ENCODE measurements at regions not wholly inside any gene's neighbourhood (a gene's known extent, or its start where the extent isn't known, plus 50 kb on each side); places are given as distances from the start of the nearest gene placed in this dataset.

DNA sequence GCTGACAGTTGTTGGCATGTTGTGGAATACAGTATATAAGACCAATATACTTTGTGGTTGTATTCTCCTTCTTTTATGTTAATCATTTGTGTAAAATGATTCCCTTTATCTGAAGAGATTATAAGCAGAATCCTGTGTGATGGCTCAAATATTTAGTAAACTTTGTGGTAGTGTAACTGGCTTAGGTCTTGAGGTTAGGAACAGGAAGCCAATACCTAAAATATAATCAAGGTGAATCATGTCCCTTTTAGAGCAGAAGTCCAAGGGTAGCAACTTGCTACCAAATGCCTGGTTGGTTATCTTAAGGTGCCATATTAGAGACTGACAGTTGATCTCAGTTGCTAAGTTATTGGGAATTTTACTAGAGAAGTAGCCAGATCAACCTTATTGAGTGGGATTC, 398.5 kb upstream of the ADAMTS5 start:
- Histone ChIP-seq H3K36me3 (no peaks in the 10 kb centered on the region), H3K27ac (no peak overlapping the region), H3K27me3 (no peaks in the 10 kb centered on the region), H3K9me3 (no peaks in the 10 kb centered on the region), H3K4me3 (no peak overlapping the region), H3K4me1 (peaks cover 0 to 8% of the 10 kb centered on the region in 2 donors)
- TF ChIP-seq, protein P1, sequence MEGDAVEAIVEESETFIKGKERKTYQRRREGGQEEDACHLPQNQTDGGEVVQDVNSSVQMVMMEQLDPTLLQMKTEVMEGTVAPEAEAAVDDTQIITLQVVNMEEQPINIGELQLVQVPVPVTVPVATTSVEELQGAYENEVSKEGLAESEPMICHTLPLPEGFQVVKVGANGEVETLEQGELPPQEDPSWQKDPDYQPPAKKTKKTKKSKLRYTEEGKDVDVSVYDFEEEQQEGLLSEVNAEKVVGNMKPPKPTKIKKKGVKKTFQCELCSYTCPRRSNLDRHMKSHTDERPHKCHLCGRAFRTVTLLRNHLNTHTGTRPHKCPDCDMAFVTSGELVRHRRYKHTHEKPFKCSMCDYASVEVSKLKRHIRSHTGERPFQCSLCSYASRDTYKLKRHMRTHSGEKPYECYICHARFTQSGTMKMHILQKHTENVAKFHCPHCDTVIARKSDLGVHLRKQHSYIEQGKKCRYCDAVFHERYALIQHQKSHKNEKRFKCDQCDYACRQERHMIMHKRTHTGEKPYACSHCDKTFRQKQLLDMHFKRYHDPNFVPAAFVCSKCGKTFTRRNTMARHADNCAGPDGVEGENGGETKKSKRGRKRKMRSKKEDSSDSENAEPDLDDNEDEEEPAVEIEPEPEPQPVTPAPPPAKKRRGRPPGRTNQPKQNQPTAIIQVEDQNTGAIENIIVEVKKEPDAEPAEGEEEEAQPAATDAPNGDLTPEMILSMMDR (IDR thresholded peaks at IDR 0.05) = no peak
- DNase-seq (ENCODE audit: low spot score) = no peak

DNA sequence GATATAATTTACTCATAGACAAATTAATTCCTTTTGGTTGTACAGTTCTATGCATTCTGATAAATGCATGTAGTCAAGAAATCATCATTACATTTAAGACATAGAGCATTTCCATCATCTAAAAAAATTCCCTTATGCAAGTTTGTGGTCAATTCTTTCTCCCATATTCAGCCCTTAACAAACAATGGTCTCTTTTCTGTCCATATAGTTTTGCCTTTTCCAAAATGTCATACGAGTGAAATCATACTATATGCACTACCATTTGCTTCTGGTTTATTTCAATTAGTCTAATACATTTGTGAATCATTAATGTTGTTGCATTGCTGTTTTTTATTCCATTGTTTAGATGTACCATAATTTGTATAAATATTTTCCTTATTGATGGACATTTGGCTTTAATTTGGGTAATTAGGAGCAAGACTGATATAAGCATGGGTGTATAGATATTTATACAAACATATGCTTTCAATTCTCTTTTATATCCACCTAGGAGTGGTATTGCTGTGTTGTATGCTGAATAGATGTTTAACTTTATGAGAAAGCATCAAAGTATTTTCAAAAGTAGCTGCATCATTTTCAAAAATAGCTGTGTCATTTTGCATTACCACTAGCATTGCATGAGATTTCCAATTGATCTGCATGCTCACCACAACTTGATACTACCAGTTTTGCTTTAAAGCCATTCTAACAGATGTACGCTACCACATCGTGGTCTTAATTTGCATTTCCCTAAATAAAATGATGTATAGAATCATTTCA, 397.0 kb upstream of the ADAMTS5 start:
- TF ChIP-seq, protein P1 (IDR thresholded peaks at IDR 0.05) = no peak
- Histone ChIP-seq H3K36me3 (no peaks in the 10 kb centered on the region), H3K27me3 (no peaks in the 10 kb centered on the region), H3K4me1 (no peaks in the 10 kb centered on the region), H3K27ac (no peak overlapping the region), H3K9me3 (no peaks in the 10 kb centered on the region), H3K4me3 (no peak overlapping the region)
- DNase-seq (ENCODE audit: low spot score) = no peak

GRCh38 chr21:27362249-27362648, 395.4 kb upstream of the ADAMTS5 start:
- TF ChIP-seq, protein P1 (IDR thresholded peaks at IDR 0.05) = peak in 1 of 2 donors; percentile 55
- Histone ChIP-seq H3K4me1 (no peaks in the 10 kb centered on the region), H3K4me3 (no peak overlapping the region), H3K27ac (no peak overlapping the region), H3K27me3 (no peaks in the 10 kb centered on the region), H3K36me3 (no peaks in the 10 kb centered on the region), H3K9me3 (no peaks in the 10 kb centered on the region)
- no peak for DNase-seq (ENCODE audit: low spot score)

GRCh38 chr21:27359141-27359540, 392.3 kb upstream of the ADAMTS5 start:
- Histone ChIP-seq H3K4me3 (no peak overlapping the region), H3K4me1 (no peaks in the 10 kb centered on the region), H3K9me3 (no peaks in the 10 kb centered on the region), H3K36me3 (no peaks in the 10 kb centered on the region), H3K27me3 (no peaks in the 10 kb centered on the region), H3K27ac (no peak overlapping the region)
- TF ChIP-seq, protein P1 (IDR thresholded peaks at IDR 0.05) = no peak
- no peak for DNase-seq (ENCODE audit: low spot score)

- no peak for DNase-seq (ENCODE audit: low spot score)
- TF ChIP-seq, protein P1 (IDR thresholded peaks at IDR 0.05) = no peak
- H3K4me1 ChIP-seq = no peaks in the 10 kb centered on the region
- H3K9me3 ChIP-seq = no peaks in the 10 kb centered on the region
- no peak overlapping the region for H3K4me3 ChIP-seq
- H3K27me3 ChIP-seq = no peaks in the 10 kb centered on the region
- H3K36me3 ChIP-seq = no peaks in the 10 kb centered on the region
- no peak overlapping the region for H3K27ac ChIP-seq
These were observed 386.0 kb upstream of the ADAMTS5 start for GRCh38 chr21:27352885-27353284.

- no peak for DNase-seq (ENCODE audit: low spot score)
- no peaks in the 10 kb centered on the region for H3K9me3 ChIP-seq
- no peaks in the 10 kb centered on the region for H3K27me3 ChIP-seq
- no peaks in the 10 kb centered on the region for H3K4me1 ChIP-seq
- no peak overlapping the region for H3K4me3 ChIP-seq
- H3K27ac ChIP-seq = no peak overlapping the region
- H3K36me3 ChIP-seq = no peaks in the 10 kb centered on the region
- TF ChIP-seq, protein P1 (IDR thresholded peaks at IDR 0.05) = no peak
These were observed 379.2 kb upstream of the ADAMTS5 start for GRCh38 chr21:27346041-27346448.
